SK-N-SH (cell line): ENCODE measurements at regions not wholly inside any gene's neighbourhood (a gene's known extent, or its start where the extent isn't known, plus 50 kb on each side); places are given as distances from the start of the nearest gene placed in this dataset.

Experiments used
- CHD2 ChIP-seq: fragments of 150-350 bp; IDR thresholded peaks from 2 replicates; pipeline ENCODE4 v1.6.1; 2018; ENCODE audit warnings: low read length; ENCODE audit not compliant: partially characterized antibody
- EP300 ChIP-seq, 2 experiments: IDR thresholded peaks; 2 replicates each; pipeline versions ENCODE4 v1.4.0 to v1.6.1; 2012; ENCODE audit warnings: borderline replicate concordance in 1 of 2, low read depth in 1 of 2, low read length in 1 of 2
- EZH2phosphoT487 ChIP-seq: fragments of 200-600 bp; sonication (generic); IDR thresholded peaks from 2 replicates; pipeline ENCODE4 v1.6.1; 2017; ENCODE audit warnings: low read depth, mixed run types, mild to moderate bottlenecking, antibody characterized with exemption, moderate library complexity, borderline replicate concordance
- SIN3A ChIP-seq: IDR thresholded peaks from 2 replicates; pipeline ENCODE4 v1.6.1; 2012; ENCODE audit warnings: low read depth, mild to moderate bottlenecking, low read length, moderate library complexity, borderline replicate concordance
- TF ChIP-seq, protein P1 (sequence below): fragments of 200-600 bp; sonication (generic); IDR thresholded peaks from 2 replicates; pipeline ENCODE4 v1.6.1; 2017; ENCODE audit warnings: antibody characterized with exemption, mild to moderate bottlenecking, moderate library complexity
- TF ChIP-seq, protein P2 (sequence below): IDR thresholded peaks from 2 replicates; pipeline ENCODE4 v1.6.1; 2012; ENCODE audit warnings: mild to moderate bottlenecking, low read depth, low read length, moderate library complexity
- TF ChIP-seq, protein P3 (sequence below): fragments of 150-350 bp; IDR thresholded peaks from 2 replicates; pipeline ENCODE4 v1.6.1; 2017; ENCODE audit warnings: antibody characterized with exemption, low read length, low read depth, borderline replicate concordance

DNA sequence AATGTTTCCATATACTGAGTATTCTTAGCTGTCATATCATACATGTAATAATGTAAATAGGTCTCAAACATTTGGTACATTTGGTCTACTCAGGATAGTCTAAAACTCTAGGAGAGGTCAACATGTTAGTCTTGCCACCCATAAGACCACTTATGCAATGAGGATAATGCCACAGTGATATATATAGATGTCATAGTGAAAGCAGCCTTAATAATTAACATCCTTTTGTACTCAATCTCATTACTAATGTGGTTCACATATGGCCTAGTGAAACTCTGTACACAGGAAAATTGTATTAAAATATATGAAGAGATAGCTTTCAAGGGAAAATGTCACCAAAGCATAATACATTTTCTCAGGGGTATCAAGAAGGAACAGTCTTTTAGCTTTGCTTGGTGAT is 577.9 kb downstream of the TFAP2B start:
- TF ChIP-seq, protein P1, sequence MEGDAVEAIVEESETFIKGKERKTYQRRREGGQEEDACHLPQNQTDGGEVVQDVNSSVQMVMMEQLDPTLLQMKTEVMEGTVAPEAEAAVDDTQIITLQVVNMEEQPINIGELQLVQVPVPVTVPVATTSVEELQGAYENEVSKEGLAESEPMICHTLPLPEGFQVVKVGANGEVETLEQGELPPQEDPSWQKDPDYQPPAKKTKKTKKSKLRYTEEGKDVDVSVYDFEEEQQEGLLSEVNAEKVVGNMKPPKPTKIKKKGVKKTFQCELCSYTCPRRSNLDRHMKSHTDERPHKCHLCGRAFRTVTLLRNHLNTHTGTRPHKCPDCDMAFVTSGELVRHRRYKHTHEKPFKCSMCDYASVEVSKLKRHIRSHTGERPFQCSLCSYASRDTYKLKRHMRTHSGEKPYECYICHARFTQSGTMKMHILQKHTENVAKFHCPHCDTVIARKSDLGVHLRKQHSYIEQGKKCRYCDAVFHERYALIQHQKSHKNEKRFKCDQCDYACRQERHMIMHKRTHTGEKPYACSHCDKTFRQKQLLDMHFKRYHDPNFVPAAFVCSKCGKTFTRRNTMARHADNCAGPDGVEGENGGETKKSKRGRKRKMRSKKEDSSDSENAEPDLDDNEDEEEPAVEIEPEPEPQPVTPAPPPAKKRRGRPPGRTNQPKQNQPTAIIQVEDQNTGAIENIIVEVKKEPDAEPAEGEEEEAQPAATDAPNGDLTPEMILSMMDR: no peak
- TF ChIP-seq EP300 (IDR thresholded peaks at IDR 0.05; ENCODE audit: borderline replicate concordance in 1 of 2, low read depth in 1 of 2, low read length in 1 of 2): no peak
- no peak for TF ChIP-seq EZH2phosphoT487
- no peak for TF ChIP-seq SIN3A
- no peak for TF ChIP-seq CHD2
- TF ChIP-seq, protein P2, sequence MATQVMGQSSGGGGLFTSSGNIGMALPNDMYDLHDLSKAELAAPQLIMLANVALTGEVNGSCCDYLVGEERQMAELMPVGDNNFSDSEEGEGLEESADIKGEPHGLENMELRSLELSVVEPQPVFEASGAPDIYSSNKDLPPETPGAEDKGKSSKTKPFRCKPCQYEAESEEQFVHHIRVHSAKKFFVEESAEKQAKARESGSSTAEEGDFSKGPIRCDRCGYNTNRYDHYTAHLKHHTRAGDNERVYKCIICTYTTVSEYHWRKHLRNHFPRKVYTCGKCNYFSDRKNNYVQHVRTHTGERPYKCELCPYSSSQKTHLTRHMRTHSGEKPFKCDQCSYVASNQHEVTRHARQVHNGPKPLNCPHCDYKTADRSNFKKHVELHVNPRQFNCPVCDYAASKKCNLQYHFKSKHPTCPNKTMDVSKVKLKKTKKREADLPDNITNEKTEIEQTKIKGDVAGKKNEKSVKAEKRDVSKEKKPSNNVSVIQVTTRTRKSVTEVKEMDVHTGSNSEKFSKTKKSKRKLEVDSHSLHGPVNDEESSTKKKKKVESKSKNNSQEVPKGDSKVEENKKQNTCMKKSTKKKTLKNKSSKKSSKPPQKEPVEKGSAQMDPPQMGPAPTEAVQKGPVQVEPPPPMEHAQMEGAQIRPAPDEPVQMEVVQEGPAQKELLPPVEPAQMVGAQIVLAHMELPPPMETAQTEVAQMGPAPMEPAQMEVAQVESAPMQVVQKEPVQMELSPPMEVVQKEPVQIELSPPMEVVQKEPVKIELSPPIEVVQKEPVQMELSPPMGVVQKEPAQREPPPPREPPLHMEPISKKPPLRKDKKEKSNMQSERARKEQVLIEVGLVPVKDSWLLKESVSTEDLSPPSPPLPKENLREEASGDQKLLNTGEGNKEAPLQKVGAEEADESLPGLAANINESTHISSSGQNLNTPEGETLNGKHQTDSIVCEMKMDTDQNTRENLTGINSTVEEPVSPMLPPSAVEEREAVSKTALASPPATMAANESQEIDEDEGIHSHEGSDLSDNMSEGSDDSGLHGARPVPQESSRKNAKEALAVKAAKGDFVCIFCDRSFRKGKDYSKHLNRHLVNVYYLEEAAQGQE: no peak
- TF ChIP-seq, protein P3, sequence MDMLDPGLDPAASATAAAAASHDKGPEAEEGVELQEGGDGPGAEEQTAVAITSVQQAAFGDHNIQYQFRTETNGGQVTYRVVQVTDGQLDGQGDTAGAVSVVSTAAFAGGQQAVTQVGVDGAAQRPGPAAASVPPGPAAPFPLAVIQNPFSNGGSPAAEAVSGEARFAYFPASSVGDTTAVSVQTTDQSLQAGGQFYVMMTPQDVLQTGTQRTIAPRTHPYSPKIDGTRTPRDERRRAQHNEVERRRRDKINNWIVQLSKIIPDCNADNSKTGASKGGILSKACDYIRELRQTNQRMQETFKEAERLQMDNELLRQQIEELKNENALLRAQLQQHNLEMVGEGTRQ: no peak
